Activated CD8-positive, alpha-beta memory T cell treated with anti-CD3 and anti-CD28 coated beads, Interleukin-2, amount 50 U/mL, for 4 hours (primary cell): ENCODE measurements at regions not wholly inside any gene's neighbourhood (a gene's known extent, or its start where the extent isn't known, plus 50 kb on each side); places are given as distances from the start of the nearest gene placed in this dataset.

Experiments used
- DNase-seq: peaks from one replicate; pipeline ENCODE4 v3.0.0-alpha.2; 2020

DNA sequence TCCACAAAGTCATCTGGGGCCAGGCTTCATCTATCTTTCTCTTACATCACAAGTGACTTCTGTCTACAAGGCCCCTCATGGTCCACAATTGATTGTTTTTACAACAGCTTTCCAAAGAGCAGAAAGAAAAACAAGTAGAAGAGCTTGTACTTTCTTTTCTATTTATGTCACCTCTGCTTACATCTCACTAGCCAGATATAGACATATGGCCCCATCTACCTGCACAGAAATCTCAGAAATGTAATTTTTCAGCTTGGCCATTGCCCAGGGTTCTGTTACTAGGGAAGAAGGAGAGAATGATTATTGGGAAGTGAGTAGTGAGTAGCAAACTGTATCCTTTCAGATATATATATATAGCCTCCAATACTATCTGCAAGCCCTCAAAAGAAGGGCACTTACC lies 210.5 kb upstream of the PLEKHG7 start:
- DNase-seq: no peak

- no peak for DNase-seq
Observed at GRCh38 chr12:92489781-92490180, 213.0 kb upstream of the PLEKHG7 start.

DNA sequence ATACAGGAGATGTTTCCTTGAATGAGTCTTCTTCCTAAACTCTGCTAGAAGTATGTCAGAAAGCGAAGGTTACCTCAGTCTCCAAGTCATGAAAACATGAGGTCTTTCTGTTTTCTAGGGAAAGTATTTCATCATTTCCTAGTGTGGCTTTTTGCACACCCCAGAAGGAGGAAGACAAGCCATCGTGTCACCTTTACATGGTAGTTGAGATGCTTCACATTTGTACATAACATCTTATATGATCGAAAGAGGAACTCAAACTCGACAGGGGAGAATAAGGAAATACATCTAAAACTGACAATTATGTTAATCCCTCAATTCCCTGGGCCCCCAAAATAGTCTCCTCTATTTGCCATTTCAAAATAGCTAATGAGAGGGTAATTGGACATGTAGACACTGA lies 214.1 kb upstream of the PLEKHG7 start:
- DNase-seq: no peak

DNA sequence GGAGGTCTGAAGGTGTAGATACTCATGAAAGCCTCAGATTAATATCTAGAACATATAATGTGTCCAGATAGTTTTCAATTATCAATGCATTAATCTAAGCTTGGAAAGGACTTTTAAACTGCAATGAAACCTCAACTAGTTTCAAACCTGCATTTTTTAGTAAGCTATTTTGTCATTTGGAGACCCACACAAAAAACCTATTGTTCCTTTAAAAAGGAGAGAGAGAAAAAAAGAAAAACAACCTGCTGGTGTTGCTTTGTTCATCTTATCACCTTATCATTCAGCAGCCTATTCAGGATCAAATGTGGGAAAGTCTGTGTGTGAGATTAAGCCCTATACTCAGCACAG lies 215.7 kb upstream of the PLEKHG7 start:
- DNase-seq: no peak

GRCh38 chr12:92486443-92487137 lies 216.2 kb upstream of the PLEKHG7 start:
- DNase-seq: no peak

GRCh38 chr12:92485351-92486348 lies 217.1 kb upstream of the PLEKHG7 start:
- DNase-seq: no peak

DNA sequence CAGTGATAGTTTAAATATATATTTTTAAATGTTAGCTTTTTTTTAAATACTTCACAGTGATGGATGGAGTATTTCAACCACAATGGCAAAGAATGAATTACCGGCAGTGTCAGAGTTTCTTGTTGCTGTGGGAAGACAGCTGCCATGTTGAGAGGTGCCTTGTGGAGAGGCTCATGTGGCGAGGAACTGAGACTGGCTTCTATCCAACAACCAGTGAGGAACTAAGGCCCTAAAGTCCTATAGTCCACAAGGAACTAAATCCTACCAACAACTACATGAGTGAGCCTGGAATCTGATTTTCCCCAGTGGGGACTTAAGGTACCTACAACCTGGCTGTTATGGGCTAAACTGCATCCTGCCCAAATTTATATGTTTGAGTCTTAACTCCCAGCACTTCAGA lies 220.2 kb upstream of the PLEKHG7 start:
- no peak for DNase-seq

GRCh38 chr12:92481066-92481465 lies 221.7 kb upstream of the PLEKHG7 start:
- DNase-seq: no peak

DNA sequence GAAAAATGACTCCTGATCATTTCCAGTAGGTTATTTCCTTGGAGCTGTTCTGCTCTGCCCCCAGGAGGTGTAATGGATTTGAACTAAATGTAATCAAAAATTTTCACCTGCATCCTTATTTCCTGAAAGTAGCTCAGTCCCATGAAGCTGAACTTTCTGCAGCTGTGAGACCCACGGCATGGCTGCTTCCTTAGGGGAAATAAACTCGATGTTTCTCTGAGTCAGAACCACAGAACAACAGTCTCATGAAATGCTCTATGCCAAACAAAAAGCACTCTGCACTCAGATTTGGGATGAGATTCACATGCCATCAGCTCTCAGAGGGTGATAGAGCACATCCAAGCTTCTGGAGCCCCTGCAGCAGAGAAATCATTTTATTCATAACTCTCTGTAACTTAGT lies 224.1 kb upstream of the PLEKHG7 start:
- no peak for DNase-seq

GRCh38 chr12:92476844-92477243 lies 225.9 kb upstream of the PLEKHG7 start:
- DNase-seq: no peak

DNA sequence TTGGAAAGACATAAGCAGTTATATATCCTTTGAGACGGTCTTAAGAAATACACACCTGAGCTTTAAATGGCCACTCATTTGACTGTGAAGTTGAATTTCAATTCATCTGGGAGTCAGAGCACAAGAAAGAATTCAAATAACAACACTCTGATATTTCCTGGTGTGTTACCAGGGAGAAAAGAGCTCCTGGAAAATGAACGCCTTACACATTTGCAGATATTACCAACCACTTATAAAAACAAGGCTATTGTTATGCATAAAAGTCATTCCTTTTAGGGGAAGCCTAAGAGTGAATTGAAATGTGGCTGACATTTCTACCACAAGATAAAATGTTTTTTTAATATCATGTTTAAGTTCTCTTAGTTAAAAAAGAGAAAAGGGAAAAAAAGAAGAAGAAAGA lies 229.2 kb upstream of the PLEKHG7 start:
- no peak for DNase-seq

- DNase-seq: no peak
Observed at GRCh38 chr12:92472201-92472600, 230.6 kb upstream of the PLEKHG7 start.

GRCh38 chr12:92471551-92471950 lies 231.2 kb upstream of the PLEKHG7 start:
- no peak for DNase-seq

- no peak for DNase-seq
Observed at GRCh38 chr12:92470608-92471021, 232.2 kb upstream of the PLEKHG7 start.

GRCh38 chr12:92469837-92470236 lies 233.0 kb upstream of the PLEKHG7 start:
- no peak for DNase-seq

GRCh38 chr12:92468358-92469020 lies 234.3 kb upstream of the PLEKHG7 start:
- DNase-seq: no peak

GRCh38 chr12:92467886-92468285 lies 234.9 kb upstream of the PLEKHG7 start:
- DNase-seq: no peak

- DNase-seq: no peak
Observed at GRCh38 chr12:92466391-92467305, 236.1 kb upstream of the PLEKHG7 start.

- DNase-seq: no peak
Observed at GRCh38 chr12:92465786-92466295, 236.9 kb upstream of the PLEKHG7 start.

DNA sequence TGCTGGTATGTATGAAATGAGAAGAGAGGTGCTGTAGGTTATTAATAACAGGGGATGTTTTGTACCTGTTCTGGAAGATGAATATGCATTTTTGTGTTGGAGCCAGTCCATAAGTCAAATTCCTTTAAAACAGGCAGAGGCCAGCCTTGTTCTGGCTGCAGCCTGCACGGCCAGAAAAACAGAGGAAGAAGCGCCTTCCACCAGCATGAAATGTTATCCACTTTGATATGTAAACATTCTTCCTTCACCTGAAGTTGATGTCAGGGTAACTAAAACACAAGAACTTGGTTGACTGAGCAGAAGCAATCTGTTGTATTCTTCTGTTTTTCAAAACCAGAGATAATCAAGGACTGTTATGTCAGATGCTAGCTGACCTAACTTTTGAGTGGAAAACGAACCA lies 237.9 kb upstream of the PLEKHG7 start:
- DNase-seq: no peak

GRCh38 chr12:92463171-92463570 lies 239.6 kb upstream of the PLEKHG7 start:
- DNase-seq: no peak

GRCh38 chr12:92462527-92462926 lies 240.3 kb upstream of the PLEKHG7 start:
- DNase-seq: no peak
